GM23248 (cell line): ENCODE measurements at regions not wholly inside any gene's neighbourhood (a gene's known extent, or its start where the extent isn't known, plus 50 kb on each side); places are given as distances from the start of the nearest gene placed in this dataset.

ENCODE experiments used
- EZH2 ChIP-seq: fragments of 200-600 bp; sonication (generic); IDR thresholded peaks from 2 replicates; pipeline ENCODE4 v1.6.1; 2018; ENCODE audit warnings: antibody characterized with exemption, mild to moderate bottlenecking; ENCODE audit not compliant: insufficient read depth, poor library complexity, severe bottlenecking
- EZH2phosphoT487 ChIP-seq: fragments of 200-600 bp; sonication (generic); IDR thresholded peaks from 2 replicates; pipeline ENCODE4 v1.6.1; 2018; ENCODE audit warnings: antibody characterized with exemption, moderate library complexity, mild to moderate bottlenecking, low read depth; ENCODE audit not compliant: insufficient read depth

GRCh38 chr12:58804749-58805148, 115.6 kb downstream of the LRIG3 start:
- TF ChIP-seq EZH2: no peak
- no peak for TF ChIP-seq EZH2phosphoT487
